ENCODE measurements at regions not wholly inside any gene's neighbourhood (a gene's known extent, or its start where the extent isn't known, plus 50 kb on each side); places are given as distances from the start of the nearest gene placed in this dataset.

GRCh38 chr13:20297181-20297580, 65.1 kb upstream of the GJB6 start:
- no peak for TF ChIP-seq GATA3 (IDR thresholded peaks at IDR 0.05; ENCODE audit: low read depth, low read length)
- no peak for TF ChIP-seq GATA2 (IDR thresholded peaks at IDR 0.05; ENCODE audit: low read depth, low read length)

DNA sequence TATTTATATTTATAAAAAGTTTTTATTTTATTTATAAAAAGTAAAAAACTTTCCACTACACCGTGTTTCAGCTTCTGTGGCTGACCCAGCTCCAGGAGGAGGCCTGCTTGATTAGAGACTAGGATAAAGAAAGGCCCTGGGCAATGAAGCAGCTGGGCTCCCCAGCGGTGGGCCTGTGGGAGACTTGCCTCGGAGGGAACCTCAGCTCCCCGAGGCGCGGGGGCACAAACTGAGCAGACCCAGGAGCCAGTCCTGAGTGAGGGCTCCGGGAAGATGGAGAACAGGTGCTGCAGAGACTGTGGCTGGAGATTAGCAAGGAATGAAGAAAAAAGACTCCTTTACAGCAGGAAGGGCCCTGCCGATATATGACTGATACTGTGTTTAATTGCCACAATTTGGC, 63.8 kb upstream of the GJB6 start:
- TF ChIP-seq GATA2 (IDR thresholded peaks at IDR 0.05; ENCODE audit: low read depth, low read length) = no peak
- TF ChIP-seq GATA3 (IDR thresholded peaks at IDR 0.05; ENCODE audit: low read depth, low read length) = no peak

- TF ChIP-seq GATA3 (IDR thresholded peaks at IDR 0.05; ENCODE audit: low read depth, low read length) (no peak), GATA2 (IDR thresholded peaks at IDR 0.05; ENCODE audit: low read depth, low read length) (no peak)
Measured at GRCh38 chr13:20294497-20294896, 62.4 kb upstream of the GJB6 start.

DNA sequence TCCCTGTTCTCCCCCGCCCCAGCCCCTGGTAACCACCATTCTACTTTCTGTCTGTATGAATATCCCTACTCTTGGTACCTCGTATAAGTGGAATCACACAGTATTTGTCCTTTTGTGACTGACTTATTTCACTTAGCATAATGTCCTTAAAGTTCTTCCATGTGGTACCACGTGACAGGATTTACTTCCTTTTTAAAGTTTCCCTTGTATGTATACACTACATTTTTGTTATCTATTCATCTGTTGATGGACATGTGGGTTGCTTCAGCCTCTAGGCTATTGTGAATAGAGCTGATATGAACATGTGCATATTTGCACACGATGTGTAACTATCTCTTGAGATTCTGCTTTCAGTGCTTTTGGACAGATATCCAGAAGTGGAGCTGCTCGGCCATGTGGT, 59.6 kb upstream of the GJB6 start:
- no peak for TF ChIP-seq GATA3 (IDR thresholded peaks at IDR 0.05; ENCODE audit: low read depth, low read length)
- no peak for TF ChIP-seq GATA2 (IDR thresholded peaks at IDR 0.05; ENCODE audit: low read depth, low read length)

- no peak for TF ChIP-seq GATA2 (IDR thresholded peaks at IDR 0.05; ENCODE audit: low read depth, low read length)
- no peak for TF ChIP-seq GATA3 (IDR thresholded peaks at IDR 0.05; ENCODE audit: low read depth, low read length)
Measured at GRCh38 chr13:20291037-20291436, 58.9 kb upstream of the GJB6 start.

DNA sequence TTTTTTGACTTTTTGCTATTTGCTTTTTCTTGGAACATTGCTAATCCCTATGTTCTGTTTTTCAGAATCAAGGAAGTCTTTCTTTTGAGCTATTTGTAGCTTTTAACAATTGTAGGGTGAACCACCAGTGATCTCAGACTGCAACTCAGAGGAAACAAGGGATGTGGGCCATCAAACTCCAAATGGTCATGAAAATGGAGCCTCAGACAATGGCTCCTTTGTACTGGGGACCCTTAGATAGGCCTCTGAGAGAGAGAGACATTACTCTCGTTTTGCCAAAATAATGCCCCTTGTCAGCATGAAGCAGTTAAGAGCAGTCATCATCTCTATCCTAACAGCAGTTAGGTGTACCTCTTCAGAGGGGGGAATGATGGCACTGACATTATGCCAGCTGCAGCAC, 56.4 kb upstream of the GJB6 start:
- TF ChIP-seq GATA3 (IDR thresholded peaks at IDR 0.05; ENCODE audit: low read depth, low read length) (no peak), GATA2 (IDR thresholded peaks at IDR 0.05; ENCODE audit: low read depth, low read length) (no peak)

DNA sequence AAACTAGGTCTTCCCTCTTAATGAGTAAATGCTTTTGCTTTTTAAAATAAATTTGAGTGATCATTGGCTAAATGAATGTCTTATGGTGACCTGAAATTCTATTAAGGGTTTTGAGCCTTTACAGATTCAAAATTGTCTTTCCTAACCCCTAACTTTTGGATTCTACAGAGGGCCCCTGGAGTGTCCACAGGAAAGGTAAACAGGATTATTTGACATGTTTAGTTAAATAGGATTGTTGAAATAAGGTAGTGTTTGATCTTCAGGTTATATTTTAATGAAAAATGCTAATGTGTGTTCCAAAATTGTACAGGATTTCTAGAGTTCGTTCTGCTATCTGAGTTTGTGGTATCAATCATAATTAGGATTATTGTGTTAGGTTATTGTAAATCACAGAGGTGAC, 55.9 kb upstream of the GJB6 start:
- no peak for TF ChIP-seq GATA2 (IDR thresholded peaks at IDR 0.05; ENCODE audit: low read depth, low read length)
- TF ChIP-seq GATA3 (IDR thresholded peaks at IDR 0.05; ENCODE audit: low read depth, low read length) = no peak

GRCh38 chr13:20285530-20285929, 53.4 kb upstream of the GJB6 start:
- TF ChIP-seq GATA2 (IDR thresholded peaks at IDR 0.05; ENCODE audit: low read depth, low read length) (no peak), GATA3 (IDR thresholded peaks at IDR 0.05; ENCODE audit: low read depth, low read length) (no peak)
